Left renal cortex interstitium (tissue), 4 donors: ENCODE measurements at regions not wholly inside any gene's neighbourhood (a gene's known extent, or its start where the extent isn't known, plus 50 kb on each side); places are given as distances from the start of the nearest gene placed in this dataset.

Experiments used
- DNase-seq, 4 donors: peaks; one replicate each; pipeline ENCODE4 v3.0.0-alpha.2; 2013; ENCODE audit warnings: low read depth in 4 of 4, low spot score in 2 of 4, missing footprints in 1 of 4

DNA sequence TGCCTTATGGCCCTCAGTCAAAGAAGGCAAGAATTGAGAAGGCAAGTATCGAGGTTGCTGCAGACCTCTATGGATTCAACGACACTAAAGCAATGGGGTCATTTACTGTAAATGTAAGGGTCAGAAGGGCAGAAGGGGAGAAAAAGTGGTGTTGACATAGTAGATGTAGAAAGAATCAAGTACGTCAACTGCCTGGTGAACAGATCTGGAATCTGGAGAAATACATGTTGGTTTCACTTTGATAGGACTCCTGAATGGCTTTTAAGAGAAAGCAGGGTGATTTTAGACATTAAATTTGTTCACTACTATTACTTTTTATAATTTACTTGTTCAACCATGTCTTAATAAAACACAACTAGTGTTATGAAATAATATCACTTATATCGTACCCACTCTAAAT lies 81.3 kb upstream of the FSTL5 start:
- DNase-seq = no peak

DNA sequence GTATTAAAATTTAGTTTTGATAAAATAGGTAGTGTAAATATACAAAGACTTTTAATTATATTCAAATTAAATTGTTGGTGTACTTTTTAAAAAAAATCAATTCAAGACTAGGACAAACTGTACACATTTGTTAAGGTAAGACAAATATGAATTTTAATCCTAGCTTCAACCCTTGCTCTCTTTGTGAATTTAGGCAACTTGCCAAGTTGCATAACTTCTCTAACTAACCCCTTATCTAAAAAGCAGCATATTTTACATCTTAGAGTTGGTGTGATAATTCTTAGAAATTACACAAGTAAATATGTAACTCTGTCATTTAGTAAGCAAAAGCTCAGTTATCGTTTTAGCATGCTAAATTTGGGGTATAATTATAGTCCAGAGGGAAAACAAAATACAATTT lies 78.1 kb upstream of the FSTL5 start:
- DNase-seq = no peak

DNA sequence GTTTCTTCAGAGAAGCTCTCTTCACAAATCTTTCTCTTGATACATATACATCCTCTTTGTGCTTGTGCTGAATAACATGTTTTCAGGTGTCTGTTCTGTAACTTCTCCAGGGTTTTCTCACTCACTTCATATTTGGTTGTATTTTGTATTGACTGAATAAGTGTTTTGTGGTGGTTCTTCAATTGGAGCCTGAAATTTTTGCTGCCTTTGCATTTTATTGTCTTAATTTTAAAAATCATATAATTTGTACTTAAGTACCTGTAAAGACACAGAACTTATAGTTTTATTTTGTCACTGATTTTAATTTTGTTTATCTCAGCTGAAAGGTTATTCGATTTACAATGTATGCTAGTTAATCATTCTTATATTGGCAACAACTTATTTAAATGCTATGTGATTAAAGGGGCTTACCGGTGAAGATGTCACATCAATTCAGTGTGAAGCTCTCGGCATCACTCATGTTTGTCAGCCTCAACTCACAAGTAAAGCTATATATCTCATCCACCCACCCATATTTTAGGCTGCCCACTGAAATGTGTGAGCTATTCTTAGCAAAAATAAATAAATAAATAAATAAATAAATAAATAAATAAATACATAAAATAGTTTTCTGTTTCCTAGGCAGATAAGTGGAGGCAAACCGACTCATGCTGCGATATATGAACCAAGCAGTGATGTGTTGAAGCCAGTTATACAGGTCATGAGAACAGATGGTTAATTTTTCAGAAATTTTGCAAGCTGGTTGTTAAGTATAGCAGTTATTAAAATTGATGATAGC lies 76.4 kb upstream of the FSTL5 start:
- DNase-seq = no peak

DNA sequence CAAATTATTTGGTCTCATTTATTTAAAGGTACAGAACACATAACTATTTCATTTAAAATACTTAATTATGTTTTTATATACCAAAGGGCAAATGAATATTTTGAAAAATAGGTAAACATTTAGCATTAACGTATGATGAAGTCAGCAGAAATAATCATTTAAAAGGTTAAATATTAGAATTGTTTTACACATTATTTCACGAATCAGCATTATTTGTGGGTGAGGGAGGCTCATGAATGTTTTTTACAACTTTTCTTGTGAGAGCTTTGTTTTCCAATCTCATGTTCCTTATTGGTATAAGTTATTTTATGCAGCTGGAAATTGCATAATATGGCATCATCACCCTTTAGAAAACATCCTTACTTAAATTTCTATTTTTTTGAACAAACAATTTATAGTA lies 73.9 kb upstream of the FSTL5 start:
- DNase-seq = no peak

DNA sequence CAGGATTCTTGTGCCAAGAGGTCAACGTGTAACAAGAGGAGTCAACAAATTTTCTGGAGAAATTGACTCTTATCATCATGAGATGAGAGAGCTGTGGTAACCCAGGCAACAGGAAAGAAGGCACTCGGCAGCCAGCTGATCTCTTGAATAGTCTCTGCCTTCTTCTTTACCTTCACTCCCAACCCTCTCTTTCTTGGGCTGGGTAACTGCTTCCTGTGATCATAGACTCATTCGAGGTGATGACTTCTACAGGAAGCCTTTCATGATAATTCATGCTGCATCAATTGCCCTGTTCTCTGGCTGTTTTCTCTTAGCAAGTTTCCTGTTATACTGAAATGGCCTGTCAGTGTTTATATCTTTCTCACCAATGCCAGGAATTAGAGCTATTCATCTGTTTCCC lies 70.8 kb upstream of the FSTL5 start:
- DNase-seq = no peak

DNA sequence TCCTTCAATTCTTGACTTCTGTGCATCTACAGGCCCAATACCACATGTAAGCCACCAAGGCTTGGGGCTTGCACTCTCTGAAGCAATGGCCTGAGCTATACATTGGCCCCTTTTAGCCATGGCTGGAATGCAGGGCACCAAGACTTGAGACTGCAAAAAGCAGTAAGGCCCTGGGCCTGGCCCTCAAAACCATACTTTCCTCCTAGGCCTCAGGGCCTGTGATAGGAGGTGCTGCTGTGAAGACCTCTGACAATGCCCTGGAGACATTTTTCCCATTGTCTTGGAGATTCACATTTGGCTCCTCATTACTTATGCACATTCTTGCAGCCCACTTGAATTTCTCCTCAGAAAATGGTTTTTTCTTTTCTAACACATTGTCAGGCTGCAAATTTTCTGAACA lies 68.5 kb upstream of the FSTL5 start:
- DNase-seq = no peak

DNA sequence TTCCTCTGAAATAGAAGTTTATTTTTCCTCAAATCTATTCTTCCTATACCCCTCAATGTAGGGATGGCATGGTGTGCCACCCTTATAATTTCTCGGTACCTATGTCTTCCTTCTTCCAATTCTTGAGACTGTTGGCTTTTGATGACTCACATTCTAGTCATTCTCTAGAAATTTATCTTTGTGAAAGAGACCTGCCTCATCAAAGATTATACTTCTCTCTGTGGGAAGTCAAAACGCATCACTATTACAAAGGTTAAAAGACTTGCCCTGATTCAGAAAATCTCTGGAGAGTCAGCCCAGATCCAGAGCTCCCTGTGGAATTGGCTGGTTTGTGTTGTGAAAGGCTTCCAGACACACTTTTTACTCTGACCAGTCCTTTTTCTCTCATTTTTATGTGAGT lies 65.9 kb upstream of the FSTL5 start:
- no peak for DNase-seq

DNA sequence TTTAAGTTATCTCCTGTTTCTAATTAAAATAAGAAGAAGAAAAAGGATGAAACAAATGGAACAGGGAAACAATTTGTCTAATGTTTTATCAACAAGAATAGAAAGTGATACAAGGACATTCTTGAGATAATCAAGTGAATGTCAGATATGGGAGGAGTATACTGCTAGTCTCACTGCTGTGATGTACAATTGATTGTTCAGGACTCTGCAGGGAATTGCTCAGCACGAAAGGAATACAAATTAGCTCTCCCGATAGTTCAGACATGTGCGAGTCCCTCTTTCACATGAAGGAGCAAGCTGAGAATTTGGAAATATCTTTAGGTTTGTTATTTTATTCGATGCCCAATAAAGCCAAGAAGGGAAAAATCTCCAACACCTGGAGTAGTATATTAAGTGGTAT lies 57.3 kb upstream of the FSTL5 start:
- no peak for DNase-seq
